ENCODE measurements at regions not wholly inside any gene's neighbourhood (a gene's known extent, or its start where the extent isn't known, plus 50 kb on each side); places are given as distances from the start of the nearest gene placed in this dataset.

GRCh38 chr4:138555108-138555507 lies 313.0 kb upstream of the SLC7A11 start:
- no peak overlapping the region for H3K4me3 ChIP-seq (ENCODE audit: low read depth, low read length)
- no peak for DNase-seq (ENCODE audit: low read depth)
- no peak for TF ChIP-seq CTCF (IDR thresholded peaks at IDR 0.05; ENCODE audit: low read depth, low read length, missing control alignments)

GRCh38 chr4:138553001-138553845 lies 311.1 kb upstream of the SLC7A11 start:
- TF ChIP-seq CTCF (IDR thresholded peaks at IDR 0.05; ENCODE audit: low read depth, low read length, missing control alignments): no peak
- no peak for DNase-seq (ENCODE audit: low read depth)
- H3K4me3 ChIP-seq (ENCODE audit: low read depth, low read length): no peak overlapping the region

- no peak overlapping the region for H3K4me3 ChIP-seq (ENCODE audit: low read depth, low read length)
- TF ChIP-seq CTCF (IDR thresholded peaks at IDR 0.05; ENCODE audit: low read depth, low read length, missing control alignments): no peak
- no peak for DNase-seq (ENCODE audit: low read depth)
Observed at GRCh38 chr4:138542191-138542776, 300.1 kb upstream of the SLC7A11 start.

- DNase-seq (ENCODE audit: low read depth): no peak
- TF ChIP-seq CTCF (IDR thresholded peaks at IDR 0.05; ENCODE audit: low read depth, low read length, missing control alignments): no peak
- no peak overlapping the region for H3K4me3 ChIP-seq (ENCODE audit: low read depth, low read length)
Observed at GRCh38 chr4:138540056-138540800, 298.1 kb upstream of the SLC7A11 start.

- no peak for DNase-seq (ENCODE audit: low read depth)
- H3K4me3 ChIP-seq (ENCODE audit: low read depth, low read length): no peak overlapping the region
- TF ChIP-seq CTCF (IDR thresholded peaks at IDR 0.05; ENCODE audit: low read depth, low read length, missing control alignments): no peak
Observed at GRCh38 chr4:138538743-138539142, 296.6 kb upstream of the SLC7A11 start.

GRCh38 chr4:138537731-138538490 lies 295.8 kb upstream of the SLC7A11 start:
- no peak for TF ChIP-seq CTCF (IDR thresholded peaks at IDR 0.05; ENCODE audit: low read depth, low read length, missing control alignments)
- no peak for DNase-seq (ENCODE audit: low read depth)
- H3K4me3 ChIP-seq (ENCODE audit: low read depth, low read length): no peak overlapping the region

Data from GM12864 (cell line).